DMS53 (cell line): ENCODE measurements at regions not wholly inside any gene's neighbourhood (a gene's known extent, or its start where the extent isn't known, plus 50 kb on each side); places are given as distances from the start of the nearest gene placed in this dataset.

Source experiments
- DNase-seq: peaks from one replicate; lab custom pipeline; 2025; lab: John Stamatoyannopoulos, UW

DNA sequence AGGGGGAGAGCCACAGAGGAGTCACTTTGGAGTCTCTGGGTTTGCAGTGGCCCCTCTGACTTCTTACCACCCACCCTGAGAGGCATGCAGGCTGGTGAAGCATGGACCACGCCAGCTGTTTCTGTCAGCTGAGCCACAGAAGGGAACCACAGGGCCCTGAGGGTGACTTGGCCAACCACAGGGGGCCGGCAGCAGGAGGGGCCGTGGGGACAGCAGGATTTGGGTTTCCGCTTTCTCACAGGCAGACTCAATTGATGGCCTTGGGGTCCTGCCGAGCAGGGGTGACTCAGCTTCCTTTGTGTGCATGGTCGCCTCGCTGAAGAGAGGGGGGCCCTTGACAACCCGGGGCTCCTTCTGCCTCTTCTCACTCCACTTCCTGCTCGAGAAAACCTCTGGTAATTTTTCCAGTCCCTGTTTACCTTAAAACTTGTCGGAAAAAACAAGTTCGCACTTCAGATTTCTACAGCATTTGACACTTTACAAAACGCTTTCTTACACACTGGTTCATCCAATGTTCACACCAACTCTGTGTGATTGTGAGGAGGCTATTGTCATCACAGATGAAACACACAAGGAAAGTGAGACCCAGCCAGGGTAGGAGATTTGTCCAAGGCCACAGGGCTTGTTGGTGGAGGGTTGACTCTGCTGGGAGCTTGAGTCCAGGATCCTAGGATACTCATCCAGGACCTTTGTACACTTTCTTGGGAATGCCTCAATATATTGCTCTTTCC lies 311.2 kb downstream of the LPIN1 start:
- no peak for DNase-seq

DNA sequence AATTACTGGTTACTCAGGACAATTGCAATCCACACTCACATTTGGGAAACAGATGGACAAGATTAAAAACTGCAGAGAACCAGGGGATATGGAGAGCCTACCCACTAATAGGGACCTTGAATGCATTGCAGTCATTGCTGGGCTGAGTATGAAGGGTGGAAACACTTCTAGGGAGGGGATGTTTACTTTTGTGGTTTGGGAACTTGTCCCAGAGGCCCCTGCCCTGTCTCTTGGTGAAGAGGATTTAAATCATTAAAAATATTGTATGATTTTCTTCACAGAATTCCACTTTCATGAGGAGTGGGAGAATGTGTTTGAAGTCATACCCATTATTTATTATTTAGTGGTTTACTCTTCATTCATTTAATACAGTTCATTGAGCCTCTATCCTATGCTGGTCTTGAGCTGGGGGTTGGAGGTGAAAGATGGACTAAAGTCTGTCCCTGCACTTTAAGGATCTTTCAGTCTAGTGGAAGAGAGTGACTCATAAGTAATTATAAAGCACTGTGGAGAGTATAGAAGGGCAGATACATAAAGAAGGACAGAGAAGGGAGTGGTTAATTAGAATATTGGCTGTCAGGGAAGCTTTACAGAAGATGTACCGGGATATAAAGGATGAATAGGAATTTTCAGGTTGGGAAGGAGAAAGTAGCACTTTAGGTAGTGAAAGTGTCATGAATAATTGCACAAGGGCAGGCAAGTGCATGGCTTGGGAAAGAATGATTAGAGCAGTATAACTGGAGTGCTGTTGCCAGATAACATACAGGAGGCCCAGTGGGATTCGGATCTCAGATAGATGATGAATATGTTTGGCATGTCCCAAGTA lies 313.4 kb downstream of the LPIN1 start:
- DNase-seq: no peak

DNA sequence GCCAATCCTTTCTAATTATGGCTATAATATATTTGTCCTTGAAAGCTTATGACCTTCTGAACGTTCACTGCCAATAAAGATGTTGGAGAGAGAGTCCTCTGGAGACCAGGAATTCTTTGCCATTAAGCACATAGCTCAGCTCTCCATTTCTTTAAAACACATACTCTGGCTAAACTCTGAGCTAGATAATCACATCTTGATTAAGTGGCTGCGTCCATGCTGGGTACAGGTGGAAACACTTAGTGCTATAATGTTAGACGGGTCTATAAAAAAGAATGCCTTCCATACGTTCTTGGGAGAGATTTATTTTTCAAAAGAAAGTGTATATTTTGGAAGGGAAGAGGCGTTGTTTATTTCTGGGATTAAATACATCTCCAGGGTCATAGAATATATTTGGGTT lies 314.5 kb downstream of the LPIN1 start:
- DNase-seq: no peak

DNA sequence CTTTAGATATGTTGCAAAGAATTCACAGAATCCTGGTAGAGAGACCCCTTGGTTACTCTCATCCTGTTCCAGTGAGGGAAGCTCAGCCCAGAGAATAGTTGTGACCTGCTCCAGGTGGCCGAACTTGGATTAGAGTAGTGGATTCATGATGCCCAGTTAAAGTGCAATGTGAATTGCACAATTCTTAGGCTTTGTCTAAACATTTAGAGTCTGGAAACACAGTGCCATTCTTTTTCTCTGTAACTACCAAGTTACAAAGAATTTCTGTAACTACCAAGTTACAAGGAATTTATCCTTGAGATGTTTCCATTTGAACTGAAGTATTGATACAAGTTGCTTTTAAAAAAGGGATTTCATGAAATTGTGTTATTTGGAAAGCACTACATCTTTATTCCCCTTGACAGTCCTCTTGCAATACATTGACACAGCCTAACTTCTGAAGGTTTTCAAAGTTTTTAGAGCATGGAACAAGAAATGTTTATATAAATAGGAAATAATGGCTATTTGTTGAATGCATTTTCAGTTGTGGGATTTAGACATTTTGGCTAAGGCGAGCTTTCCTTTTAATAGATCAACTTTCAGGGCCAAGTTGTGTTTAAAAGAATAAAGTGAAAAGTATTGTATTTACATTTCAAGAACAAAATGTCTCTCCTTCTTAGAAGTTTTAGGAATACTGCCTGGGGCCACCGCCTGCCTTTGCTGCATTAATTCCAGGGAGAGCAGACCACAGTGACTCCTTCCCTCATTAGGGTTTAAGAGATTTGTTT lies 315.0 kb downstream of the LPIN1 start:
- DNase-seq: no peak

DNA sequence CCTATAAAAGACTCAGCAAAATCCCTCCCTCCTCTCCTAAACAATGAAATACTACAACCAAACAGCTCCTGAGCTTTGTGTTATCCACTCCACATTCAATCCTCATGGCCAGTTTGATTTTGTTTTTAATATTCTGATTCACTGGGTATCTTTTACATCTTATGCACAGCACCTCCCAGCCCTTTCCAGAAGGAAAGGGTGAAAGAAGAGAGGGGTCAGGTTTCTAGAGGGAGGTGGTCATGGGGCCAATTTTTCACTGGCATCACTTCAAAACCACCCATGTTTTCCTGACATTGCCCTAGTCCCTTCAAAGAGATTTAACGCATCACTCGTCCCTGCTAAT lies 315.6 kb downstream of the LPIN1 start:
- no peak for DNase-seq

DNA sequence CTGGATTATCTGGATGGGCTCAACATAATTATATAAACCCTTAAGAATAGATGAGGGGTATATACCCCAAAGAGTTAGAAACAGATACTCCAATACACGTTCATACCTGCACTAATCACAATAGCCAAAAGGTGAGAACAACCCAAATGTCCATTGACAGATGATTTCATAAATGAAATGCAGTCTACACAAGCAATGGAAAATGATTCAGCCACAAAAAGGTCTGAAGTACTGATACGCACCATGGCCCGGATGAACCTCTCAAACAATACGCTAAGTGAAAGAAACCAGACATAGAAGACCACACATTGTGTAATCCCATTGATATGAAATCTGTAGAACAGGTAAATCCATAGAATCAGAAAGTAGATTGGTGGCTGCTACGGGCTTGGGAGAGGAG lies 316.8 kb downstream of the LPIN1 start:
- no peak for DNase-seq

DNA sequence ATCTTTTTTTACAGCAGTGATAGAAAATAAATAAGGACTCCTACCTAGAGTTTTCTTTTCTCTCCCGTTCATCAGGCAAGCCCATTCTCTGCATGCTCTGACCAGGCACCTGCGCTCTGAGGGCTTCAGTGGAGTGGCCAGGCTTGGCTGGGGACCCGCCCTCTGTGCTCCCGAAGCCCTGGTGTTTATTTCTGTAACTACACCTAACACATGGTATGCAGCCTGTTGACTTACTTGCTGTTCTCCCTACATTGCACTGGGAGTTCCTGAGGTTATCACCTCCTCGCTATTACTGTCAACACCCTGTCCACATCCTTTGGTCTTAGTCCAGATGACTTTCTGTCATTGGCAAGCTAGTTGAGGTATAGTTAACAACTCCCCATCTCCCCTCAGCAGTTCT lies 317.7 kb downstream of the LPIN1 start:
- no peak for DNase-seq

DNA sequence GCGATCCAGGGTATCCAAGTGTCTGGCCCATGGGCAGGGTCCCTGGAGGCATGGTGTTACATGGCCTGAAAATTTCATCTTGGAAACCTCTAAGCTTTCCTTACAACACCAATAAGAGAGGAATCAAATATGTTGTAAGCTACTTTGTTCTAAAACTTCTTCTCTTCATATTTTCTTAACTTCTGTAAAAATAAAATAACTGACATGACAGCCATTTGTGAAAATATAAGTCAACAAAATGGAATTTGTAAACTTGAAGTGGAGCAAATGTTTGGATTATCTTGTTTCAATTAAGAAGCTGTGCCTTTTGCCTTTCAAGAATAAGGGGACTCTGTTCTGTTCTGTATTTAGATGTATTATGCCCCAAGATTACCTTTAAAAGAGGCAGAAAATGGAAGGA lies 319.7 kb downstream of the LPIN1 start:
- no peak for DNase-seq

DNA sequence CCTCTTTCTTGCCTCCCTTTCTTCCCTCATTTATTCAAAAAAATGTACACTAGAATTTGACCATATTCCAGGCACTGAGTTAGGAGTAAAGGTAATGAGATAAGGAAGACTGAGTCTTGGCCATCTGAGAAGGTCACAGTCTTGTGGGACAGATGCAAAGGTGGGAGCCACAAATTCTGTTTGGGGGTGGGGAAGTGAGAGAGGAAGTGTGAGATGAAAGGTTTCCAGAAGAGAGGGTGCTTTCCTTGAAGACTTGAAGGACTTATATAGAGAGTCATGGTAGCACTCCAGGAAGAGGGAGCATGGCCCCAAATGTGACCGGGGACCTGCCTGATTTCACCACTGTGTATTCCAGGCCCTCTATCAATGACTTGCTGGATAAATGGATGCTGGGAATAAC lies 320.6 kb downstream of the LPIN1 start:
- DNase-seq: no peak

DNA sequence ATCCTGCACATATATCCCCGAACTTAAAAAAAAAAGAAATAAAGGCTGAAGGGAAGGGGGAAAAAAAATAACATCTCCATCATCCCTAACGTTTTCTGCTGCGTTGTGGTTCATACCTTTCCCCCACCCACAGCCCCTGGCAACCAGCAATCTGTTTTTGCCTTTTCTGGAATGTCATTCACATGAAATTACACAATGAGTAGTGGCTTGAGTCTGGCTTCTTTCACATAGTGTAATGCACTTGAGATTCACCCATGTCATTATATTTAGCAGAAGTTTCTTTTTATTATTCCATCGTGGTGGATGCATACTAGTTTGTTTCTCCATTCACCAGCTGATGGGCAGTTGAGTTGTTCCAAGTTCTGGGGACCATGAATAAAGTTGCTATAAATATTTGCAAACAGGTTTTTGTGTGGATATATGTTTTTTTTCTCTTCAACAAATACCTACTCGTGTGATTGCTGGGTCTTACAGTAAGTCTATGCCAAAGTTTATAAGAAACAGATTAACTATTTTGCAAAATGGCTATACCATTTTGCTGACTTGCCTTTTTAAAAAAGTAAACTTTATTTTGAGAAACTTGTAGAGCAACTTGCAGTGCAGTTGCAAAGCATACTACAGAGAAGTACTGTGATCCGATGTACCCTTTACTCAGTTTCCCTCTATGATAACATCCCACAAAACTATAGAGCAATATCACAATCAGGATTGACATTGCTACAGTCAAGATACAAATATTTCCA lies 322.5 kb downstream of the LPIN1 start:
- no peak for DNase-seq

DNA sequence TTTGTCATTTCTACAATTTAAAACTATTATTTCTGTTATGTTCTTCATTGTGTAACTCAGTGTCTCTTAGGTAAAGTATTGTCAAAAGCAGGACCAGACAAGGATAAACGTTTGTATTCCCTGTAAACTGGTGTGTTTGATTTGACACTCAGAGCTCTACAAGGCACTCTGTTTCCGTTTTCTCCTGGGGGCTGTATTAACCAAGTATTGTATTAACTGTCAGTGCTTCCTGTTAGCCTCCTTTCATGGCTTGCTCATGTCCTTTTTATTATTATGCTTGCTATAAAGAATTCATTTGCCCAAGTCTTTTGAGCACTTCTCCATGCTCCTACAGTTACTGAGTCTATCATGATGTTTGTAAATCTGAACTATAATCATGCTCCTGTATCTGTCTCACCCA lies 323.7 kb downstream of the LPIN1 start:
- no peak for DNase-seq

DNA sequence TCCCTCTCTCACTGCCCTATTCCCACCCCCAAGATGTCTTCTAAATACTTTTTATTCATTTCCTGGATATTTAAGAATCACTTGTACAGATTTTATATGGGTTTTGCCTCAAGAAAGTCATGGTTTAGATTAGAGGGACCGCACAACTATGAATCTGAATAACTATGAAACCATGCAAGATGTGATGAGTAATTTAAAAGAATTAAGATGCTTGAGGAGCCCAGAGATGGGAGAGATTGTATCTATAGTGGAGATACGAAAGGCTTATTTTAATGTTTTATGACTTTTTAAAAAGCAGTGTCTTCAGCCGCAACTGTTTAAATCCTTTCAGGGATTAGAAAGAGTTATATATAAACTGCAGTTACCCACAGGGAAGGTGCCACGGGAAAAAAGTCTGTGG lies 324.1 kb downstream of the LPIN1 start:
- no peak for DNase-seq

DNA sequence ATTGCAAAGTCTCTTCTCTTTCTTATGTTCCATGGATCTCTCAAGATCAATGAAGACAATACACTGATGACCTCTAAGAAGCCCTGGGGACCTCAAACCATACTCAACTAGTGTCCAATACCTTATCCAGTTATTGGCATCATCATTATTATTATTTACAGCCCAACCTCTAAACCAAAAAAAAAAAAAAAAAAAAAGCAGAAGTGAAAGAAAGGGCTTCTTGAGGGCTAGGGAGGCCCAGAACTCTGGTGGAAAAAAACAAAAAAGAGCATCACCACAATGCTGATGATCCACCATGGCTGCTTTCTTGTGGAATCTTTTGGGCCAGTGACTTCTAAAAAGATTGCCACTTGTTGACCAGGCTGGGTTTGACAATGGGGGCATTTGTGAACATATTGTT lies 324.9 kb downstream of the LPIN1 start:
- DNase-seq: no peak

DNA sequence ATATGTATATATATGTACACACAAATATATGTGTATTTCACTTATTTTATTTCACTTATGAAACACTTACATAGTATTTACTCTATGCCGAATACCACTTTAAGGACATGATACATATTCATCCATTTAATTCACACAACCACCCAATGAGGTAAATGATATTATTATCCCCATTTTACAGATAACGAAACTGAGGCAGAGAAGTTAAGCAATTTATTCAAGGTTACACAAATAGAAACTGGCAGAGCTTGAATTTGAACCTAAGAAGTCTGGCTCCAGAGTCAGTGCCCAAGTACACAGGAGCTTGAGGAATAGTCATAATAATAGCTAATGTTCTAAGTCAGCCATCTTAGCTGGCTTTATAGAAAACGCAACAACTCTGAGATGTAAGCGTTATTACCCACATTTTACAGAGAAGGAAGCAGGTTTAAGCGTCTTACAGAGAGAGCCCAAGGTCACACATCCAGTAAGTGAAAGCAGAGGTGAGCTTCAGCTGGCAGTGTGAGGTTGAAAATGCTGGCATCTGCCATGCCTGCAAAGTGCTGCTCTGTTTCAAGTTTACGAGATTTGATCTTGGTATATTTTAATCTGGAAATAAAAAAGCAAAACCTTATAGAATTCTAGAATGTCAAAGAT lies 326.9 kb downstream of the LPIN1 start:
- DNase-seq: no peak

DNA sequence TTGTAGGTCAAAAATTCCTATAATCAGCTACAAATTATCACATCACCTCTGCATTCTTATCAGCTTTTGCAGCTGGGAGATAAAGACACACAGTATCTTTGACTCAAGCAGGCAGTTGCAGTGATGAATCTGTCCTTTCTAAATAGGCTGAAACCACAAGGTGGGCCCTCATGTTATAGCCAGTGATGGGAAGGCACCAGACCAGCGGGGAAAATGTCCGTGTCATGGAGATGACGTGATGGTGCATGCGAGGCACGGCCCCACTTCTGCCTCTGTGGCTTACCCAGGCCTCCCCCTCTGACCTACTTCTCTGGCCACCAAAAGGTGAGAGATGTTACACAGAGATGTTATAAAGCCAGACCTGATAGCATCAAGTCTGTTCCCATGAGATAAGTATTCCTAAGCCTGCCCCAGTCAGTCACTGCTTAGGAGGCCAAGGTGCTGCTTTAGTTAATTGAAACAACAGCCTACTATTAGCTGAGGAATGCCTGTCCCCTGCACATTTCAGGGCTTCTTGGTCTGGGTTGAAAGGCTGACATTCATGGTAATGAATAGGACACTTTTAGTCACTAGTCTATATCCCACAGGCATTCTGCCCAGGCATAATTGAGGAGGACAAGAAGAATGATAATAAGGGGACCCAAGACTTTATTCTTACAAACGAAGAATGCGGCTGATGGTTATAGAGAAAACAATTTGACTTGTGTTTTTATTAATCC lies 327.9 kb downstream of the LPIN1 start:
- DNase-seq: no peak

DNA sequence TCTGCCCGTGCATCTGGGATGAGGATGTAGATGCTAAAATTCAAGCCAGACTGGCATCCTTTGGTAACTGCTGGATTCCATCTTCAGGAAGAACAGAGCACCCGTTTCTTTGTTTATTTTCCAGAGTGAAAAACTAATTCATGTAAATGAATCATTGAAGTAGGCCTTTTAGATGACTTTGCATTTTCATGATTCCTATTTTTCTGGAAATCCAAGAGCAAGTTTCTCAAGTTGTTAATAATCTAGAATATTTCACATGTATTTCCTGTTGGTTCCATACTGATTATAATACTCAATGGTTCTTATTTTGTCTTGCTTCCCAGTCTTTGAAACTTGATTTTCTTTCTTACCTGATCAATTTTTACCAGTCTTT lies 328.4 kb downstream of the LPIN1 start:
- DNase-seq: no peak

DNA sequence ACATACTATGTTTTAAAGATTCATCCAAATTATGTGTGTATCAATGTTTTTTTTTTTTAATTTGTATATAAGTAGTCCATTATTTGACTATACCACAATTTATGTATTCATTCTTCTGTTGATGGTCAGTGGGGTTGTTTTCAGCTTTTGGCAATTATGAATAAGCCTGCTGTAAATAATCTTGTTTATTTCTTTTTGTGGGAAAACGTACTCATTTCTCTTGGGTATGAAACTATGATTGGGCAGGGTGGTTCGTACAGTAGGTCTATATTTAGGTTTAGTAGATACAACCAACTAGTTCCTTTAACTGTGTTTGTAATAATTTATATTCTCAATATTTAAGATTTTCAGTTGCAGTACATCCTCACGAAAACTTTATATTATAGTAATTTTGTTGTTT lies 329.2 kb downstream of the LPIN1 start:
- DNase-seq: no peak

DNA sequence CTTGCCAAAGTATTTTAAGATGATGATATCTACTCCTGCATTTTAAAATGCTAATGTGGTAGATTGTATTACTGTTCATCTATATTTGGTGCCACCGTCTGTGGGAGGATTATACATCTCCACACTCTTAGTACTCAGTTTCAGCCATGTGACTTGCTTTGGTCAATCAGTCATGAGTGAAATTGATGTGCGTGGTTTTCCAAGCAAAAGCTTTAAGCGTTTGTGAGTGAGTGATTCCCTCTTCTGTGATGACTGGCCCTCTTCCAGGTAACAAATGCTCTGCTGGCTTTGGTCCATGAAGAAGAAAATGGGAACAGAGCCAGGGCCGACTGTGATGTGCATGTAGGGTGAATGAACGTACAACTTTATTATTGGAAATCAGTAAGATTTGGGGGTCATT lies 330.4 kb downstream of the LPIN1 start:
- no peak for DNase-seq

DNA sequence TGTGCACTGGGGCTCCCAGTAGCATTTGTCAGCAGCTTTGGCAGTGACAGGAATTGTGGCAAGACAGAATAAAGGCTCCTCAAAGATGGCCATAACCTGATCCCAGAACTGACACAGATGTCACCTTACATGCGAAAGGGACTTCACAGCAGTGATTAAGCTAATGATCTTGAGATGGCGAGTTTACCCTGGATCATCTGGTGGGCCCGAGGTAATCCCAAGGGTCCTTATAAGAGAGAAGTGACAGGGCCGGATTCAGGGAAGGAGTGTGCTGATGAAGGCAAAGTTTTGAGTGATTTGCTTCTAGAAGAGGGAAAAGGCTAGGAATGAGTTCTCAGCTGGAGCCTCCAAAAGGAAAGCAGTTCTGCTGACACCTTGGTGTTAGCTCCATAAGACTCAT lies 333.9 kb downstream of the LPIN1 start:
- DNase-seq: no peak

DNA sequence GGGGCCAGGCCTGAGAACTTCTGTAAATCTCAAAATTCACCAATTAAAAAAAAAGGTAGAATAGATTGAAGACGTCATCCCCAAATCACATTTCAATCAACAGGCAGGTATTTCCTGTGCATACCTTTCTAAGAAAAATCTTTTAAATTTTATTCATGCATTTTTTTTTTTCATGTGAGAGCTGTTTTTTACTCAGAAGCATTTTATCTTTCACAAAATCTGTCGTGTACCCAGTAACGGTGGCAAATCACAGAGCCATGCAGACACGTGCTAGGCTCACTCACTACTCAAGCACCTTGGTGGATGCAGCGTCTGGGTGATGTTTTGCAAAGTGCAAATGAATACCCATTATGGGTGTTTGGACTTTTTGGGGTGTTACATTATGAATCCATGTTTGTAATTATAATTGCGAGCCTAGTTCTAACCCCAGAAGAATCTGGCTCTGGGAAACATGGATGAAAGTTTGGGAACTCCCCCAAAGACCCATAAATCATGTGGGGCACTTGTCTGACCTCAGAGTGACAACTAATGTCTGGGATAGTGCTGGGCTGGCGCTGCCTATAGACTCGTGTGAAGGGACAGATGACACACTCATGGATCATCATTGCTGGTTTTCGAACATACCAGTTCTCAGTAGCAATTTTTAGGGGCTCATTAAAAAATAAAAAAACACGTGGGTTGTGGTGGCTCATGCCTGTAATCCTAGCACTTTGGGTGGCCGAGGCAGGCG lies 335.2 kb downstream of the LPIN1 start:
- no peak for DNase-seq
